GM21367 (cell line): ENCODE measurements at regions not wholly inside any gene's neighbourhood (a gene's known extent, or its start where the extent isn't known, plus 50 kb on each side); places are given as distances from the start of the nearest gene placed in this dataset.

Experiments
- ATAC-seq: cut with Tn5 transposase; IDR thresholded peaks from one replicate; pipeline ENCODE4 v1.9.1; 2021; ENCODE audit not compliant: unreplicated experiment

- ATAC-seq: no peak
Measured at GRCh38 chr15:62599791-62600777, 435.0 kb upstream of the C2CD4B start.

- no peak for ATAC-seq
Measured at GRCh38 chr15:62601777-62602545, 436.9 kb upstream of the C2CD4B start.

- no peak for ATAC-seq
Measured at GRCh38 chr15:62603742-62604141, 438.7 kb upstream of the C2CD4B start.

DNA sequence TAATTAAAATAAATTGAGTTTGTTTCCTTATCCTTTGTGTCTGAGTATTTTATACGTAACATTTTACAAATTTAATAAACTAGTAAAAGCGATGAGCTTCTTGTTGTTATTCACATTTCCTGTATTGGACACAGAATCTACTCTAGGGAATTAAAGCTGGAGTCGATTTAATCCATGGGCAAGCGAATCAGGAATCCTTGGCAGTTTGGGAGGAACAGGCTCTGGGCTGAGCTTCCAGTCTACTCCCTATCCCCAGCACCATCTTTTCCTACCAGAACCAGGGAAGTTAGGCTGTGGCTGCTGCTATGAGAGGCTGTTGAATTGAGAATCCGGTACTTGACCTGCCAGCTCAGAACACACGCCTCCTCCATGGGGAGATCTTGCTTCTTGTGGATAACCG is 437.3 kb upstream of the TPM1 start:
- ATAC-seq: no peak

GRCh38 chr15:62606376-62607113 is 436.0 kb upstream of the TPM1 start:
- ATAC-seq: no peak

GRCh38 chr15:62607114-62607462 is 435.5 kb upstream of the TPM1 start:
- no peak for ATAC-seq

GRCh38 chr15:62607643-62608042 is 434.9 kb upstream of the TPM1 start:
- ATAC-seq: no peak

GRCh38 chr15:62608369-62608768 is 434.2 kb upstream of the TPM1 start:
- no peak for ATAC-seq

DNA sequence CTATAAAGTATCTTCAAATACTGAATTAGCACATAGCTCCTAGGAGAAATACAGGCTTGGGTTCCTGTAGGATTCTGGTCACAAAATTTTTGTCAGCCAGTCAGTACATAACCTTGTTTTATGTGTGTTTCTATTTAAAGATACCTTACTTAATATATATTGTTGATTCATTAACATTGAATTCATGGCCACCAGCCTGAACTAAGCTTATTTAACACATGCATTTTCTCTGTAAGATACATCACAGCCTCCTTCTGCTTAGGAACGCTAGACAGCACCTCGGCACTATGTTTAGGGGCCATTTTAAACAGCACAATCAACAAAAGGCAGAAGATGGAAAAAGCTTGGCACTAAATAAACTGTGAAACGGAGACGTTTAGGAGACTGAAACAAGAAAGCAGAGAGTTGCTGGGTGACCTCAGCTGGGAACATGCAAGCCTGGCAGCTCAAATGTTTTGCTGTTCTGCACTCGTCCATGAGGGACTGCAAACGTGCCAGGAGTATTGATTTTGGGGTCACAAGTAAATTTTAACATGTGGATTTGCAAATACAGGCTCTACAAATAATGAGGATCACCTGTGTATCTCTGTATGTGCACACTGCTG is 432.2 kb upstream of the TPM1 start:
- ATAC-seq: no peak

DNA sequence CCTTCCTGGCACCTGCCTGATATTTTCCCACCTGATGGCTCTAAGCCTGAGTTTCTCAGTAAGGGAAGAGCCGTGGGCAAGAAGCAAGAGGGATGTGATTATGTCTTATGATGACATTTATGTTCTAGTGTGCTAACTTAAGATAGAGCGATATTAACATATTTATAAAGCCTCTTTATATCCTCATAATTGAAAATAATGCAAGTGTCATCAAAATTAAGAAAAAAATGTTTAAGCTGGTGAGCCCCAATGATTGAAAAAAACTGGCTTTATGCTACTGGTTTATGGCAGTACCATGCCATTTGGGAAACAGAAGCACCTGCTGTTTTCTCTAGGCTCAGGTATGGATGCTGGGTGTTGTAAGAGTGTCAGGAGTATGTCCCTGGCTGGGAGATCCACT is 431.5 kb upstream of the TPM1 start:
- no peak for ATAC-seq

- no peak for ATAC-seq
Measured at GRCh38 chr15:62612183-62612733, 430.3 kb upstream of the TPM1 start.

DNA sequence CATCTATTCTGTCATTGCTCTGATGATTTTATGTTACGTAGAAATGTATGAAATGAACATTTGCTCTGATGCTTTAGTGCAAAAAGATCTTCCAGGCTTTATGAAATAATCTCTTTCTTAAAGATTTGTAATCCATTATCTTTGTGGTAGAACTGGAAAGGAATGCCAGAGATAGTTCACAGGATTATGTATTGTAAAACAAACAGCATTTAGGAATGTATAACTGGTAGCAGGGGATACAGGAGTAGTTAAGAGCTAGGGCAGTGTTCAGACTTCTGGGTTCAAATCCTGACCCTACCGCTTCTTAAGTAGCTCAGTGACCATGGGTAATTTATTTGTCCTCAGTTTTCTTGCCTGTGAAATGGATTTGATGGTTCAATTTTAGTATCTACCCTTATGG is 429.8 kb upstream of the TPM1 start:
- ATAC-seq: no peak

DNA sequence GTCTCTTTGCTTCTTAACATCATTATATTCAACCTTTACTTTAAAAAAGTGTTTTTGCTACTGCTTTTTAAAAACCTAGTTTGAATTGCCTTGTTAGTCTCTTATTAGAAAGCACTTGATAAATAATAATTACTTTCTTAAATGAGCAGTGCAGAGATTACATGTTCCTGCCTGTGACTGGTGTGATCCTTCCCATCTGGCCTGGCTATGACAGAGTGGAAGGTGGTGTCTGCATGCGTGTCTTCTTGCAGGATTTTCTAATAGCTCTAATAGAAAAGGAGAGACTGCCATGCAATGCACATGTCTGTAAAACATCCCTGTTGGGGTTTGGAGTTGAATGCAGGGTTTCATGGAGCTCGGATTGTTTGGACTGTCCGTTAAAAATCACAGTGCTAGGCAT is 425.8 kb upstream of the TPM1 start:
- no peak for ATAC-seq

GRCh38 chr15:62617741-62618140 is 424.8 kb upstream of the TPM1 start:
- ATAC-seq: no peak

DNA sequence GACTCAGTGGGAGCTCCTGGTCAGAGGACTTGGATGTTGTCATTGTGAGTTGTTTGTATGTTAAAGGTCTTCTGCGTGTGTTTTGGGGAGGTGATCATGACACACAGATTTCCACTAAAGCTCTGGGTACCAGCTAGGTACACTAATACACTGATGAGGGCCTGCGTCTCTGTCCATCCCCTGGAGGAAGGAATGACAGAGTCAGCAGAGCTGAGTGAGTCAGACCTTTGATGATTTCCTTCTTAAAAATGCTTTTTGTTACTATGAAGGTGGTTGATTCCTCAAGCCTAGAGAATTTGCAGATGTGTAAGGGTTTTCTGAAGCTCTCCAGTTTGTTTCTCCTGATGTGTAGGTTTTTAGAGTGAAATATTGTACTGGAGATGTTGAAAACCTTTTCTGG is 424.1 kb upstream of the TPM1 start:
- ATAC-seq: no peak

DNA sequence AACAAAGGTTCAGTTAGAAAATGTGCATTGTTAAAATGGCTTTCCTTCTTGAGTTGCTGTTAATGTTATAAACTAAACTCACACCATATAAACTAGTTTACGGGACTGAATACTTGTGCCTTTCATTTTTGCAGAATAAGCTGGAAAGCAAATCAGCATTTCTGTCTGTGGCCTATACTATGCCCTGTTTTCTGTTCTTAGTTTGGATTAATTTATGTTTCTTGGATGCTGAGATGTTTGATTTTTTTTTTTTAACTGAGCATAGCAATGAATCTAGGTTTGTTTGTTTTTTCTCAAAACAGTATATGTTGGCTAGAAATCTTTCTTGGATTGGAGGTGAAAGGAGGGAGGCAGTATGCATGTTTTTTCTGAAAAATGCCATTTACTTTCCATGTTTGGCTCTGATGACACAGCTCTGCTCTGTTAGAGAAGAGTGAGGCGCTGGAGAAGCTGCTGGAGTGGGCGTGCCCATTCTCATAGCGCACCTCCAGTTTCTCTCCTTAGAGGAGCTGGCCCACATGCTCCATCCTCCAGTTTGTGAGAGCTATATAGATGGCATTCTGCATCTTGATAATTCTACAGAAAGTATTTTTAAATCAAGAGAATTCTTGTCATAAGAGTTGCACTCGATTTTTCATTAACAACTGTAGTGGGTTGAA is 423.6 kb upstream of the TPM1 start:
- no peak for ATAC-seq

- ATAC-seq: no peak
Measured at GRCh38 chr15:62619526-62619925, 423.0 kb upstream of the TPM1 start.

DNA sequence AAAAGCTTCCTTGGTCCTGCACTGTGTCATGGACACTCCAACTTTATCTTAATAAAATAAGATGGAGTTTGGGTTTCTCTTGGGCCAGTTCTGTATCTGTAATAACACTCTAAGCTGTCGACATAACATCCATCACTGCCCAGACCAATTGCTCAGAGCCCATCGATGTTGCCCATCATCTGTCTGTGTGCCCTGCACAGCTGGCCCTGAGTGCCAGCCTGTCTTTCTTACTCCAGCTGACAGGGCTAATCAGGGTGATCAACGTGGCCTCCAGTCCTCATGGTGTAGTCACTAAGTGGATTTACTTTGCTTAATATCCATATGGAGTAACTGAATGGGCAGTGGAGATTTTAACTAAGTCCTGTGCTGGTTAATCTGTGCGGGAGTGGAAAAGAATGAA is 419.8 kb upstream of the TPM1 start:
- no peak for ATAC-seq

GRCh38 chr15:62624547-62625378 is 417.8 kb upstream of the TPM1 start:
- ATAC-seq: no peak
